ENCODE measurements at regions not wholly inside any gene's neighbourhood (a gene's known extent, or its start where the extent isn't known, plus 50 kb on each side); places are given as distances from the start of the nearest gene placed in this dataset.

DNA sequence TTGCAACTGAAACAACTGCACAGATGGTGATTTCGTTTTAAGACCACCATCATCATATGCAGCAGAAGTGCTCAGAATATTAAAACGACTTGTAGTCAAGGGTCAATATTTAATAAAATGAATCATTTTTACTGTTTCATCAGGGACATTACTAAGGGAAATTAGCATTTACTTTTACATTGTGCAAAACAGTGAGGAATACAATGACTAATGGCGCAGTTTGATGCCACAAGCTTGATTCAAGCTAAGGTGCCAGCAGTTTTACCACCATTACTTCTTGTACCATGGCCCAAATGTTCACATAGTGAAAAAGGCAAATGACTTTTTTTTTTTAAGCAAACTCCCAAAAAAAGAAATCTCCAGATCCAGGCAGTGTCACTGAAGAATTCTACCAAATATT, 277.4 kb upstream of the CHRNA7 start:
- Mint-ChIP-seq H3K9me3 (peaks cover 2% of the 10 kb centered on the region), H3K4me3 (no peak overlapping the region), H3K27me3 (ENCODE audit: low read depth) (peaks cover 14% of the 10 kb centered on the region), H3K4me1 (no peaks in the 10 kb centered on the region), H3K36me3 (ENCODE audit: low read depth) (no peaks in the 10 kb centered on the region), H3K27ac (ENCODE audit: unreplicated experiment) (no peak overlapping the region)
- TF ChIP-seq, protein P1, sequence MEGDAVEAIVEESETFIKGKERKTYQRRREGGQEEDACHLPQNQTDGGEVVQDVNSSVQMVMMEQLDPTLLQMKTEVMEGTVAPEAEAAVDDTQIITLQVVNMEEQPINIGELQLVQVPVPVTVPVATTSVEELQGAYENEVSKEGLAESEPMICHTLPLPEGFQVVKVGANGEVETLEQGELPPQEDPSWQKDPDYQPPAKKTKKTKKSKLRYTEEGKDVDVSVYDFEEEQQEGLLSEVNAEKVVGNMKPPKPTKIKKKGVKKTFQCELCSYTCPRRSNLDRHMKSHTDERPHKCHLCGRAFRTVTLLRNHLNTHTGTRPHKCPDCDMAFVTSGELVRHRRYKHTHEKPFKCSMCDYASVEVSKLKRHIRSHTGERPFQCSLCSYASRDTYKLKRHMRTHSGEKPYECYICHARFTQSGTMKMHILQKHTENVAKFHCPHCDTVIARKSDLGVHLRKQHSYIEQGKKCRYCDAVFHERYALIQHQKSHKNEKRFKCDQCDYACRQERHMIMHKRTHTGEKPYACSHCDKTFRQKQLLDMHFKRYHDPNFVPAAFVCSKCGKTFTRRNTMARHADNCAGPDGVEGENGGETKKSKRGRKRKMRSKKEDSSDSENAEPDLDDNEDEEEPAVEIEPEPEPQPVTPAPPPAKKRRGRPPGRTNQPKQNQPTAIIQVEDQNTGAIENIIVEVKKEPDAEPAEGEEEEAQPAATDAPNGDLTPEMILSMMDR (conservative IDR thresholded peaks at IDR 0.05) = no peak
- DNase-seq (ENCODE audit: low read depth, low spot score) = no peak

DNA sequence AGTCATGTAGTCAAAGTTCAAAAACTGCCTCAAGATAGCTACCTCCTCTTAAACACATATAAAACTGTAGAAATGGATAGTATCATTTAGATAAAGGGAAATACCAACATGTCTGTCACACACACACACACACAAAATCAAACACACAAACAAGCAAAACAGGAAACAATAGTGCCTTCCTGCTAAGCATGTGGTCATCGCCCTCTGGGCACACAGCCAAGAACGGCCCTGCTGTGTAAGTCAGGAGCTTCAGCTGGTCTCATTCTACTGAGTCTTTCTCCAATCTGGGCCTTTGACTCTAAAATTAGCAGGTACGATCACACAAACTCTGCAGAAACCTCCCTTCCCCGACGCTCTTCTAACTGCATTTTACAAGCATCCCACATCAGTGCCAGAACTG, 272.2 kb upstream of the CHRNA7 start:
- H3K4me1 Mint-ChIP-seq = peaks cover 5% of the 10 kb centered on the region
- peaks cover 5% of the 10 kb centered on the region for H3K27me3 Mint-ChIP-seq (ENCODE audit: low read depth)
- H3K36me3 Mint-ChIP-seq (ENCODE audit: low read depth) = no peaks in the 10 kb centered on the region
- no peak overlapping the region for H3K27ac Mint-ChIP-seq (ENCODE audit: unreplicated experiment)
- no peak overlapping the region for H3K4me3 Mint-ChIP-seq
- TF ChIP-seq, protein P1 (conservative IDR thresholded peaks at IDR 0.05) = no peak
- no peak for DNase-seq (ENCODE audit: low read depth, low spot score)
- peaks cover 2% of the 10 kb centered on the region for H3K9me3 Mint-ChIP-seq

DNA sequence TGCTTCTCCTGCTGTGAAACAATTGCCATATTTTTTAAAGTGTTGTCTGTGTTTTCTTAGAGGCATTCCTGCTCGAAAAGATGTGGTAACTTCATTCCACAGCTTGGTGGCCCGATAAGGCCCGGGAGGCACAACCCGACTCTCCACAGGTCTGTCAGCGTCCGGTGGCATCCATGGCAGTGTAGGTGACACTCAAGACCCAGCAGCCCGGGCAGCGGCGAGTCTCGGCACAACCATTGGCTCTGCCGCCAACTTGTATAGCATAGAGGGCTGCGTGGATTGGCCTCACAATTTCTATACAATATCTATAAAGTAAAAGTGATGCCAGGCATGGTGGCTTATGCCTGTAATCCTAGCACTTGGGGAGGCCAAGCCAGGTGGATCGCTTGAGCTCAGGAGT, 262.3 kb upstream of the CHRNA7 start:
- H3K27me3 Mint-ChIP-seq (ENCODE audit: low read depth) = peaks cover 7% of the 10 kb centered on the region
- no peak overlapping the region for H3K4me3 Mint-ChIP-seq
- peaks cover 8% of the 10 kb centered on the region for H3K4me1 Mint-ChIP-seq
- H3K36me3 Mint-ChIP-seq (ENCODE audit: low read depth) = no peaks in the 10 kb centered on the region
- DNase-seq (ENCODE audit: low read depth, low spot score) = no peak
- TF ChIP-seq, protein P1 (conservative IDR thresholded peaks at IDR 0.05) = no peak
- H3K27ac Mint-ChIP-seq (ENCODE audit: unreplicated experiment) = no peak overlapping the region
- H3K9me3 Mint-ChIP-seq = no peaks in the 10 kb centered on the region

DNA sequence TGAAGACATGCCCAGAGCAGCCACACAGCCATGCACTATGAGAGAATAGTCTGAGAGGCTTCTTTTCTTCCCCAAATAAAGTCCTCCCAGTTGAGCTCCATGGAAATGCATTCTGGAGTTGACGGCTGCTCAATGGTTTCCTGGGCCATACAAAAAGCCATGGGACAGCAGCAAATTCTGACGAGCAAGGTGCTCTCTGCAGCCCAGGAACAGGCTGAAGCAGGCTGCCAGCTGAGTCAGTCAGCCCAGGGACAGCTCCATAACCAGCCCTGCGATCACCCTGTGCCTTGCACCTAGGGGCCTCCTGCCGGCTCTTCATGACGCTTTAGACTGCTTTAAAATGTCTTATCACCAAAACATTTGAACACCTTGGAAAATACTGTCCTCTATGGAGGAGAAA, 256.3 kb upstream of the CHRNA7 start:
- Mint-ChIP-seq H3K36me3 (ENCODE audit: low read depth) (no peaks in the 10 kb centered on the region), H3K27me3 (ENCODE audit: low read depth) (no peaks in the 10 kb centered on the region), H3K9me3 (no peaks in the 10 kb centered on the region), H3K4me3 (no peak overlapping the region), H3K27ac (ENCODE audit: unreplicated experiment) (no peak overlapping the region), H3K4me1 (no peaks in the 10 kb centered on the region)
- DNase-seq (ENCODE audit: low read depth, low spot score) = no peak
- TF ChIP-seq, protein P1 (conservative IDR thresholded peaks at IDR 0.05) = no peak

DNA sequence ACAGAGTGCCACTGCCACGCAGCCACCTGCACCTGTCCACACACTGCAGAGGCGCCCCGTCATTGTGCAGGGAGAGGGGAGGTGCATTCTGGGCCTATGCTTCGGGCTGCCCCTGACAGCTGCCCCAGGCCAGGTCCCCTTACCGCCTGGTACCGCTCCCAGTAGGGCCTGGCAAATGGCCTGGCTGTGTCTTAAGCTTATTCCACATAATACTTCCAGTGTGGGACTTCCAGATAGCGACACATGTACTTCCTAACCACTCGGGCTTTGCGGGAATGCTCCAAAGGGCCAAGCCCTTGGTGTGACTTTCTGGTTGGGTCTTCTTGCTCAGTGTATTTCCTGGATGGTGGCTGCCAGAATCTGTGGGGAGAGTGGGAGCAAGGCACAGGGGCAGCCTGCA, 254.3 kb upstream of the CHRNA7 start:
- H3K4me3 Mint-ChIP-seq = no peak overlapping the region
- TF ChIP-seq, protein P1 (conservative IDR thresholded peaks at IDR 0.05) = no peak
- no peak for DNase-seq (ENCODE audit: low read depth, low spot score)
- no peaks in the 10 kb centered on the region for H3K9me3 Mint-ChIP-seq
- no peaks in the 10 kb centered on the region for H3K36me3 Mint-ChIP-seq (ENCODE audit: low read depth)
- no peak overlapping the region for H3K27ac Mint-ChIP-seq (ENCODE audit: unreplicated experiment)
- H3K4me1 Mint-ChIP-seq = no peaks in the 10 kb centered on the region
- no peaks in the 10 kb centered on the region for H3K27me3 Mint-ChIP-seq (ENCODE audit: low read depth)

DNA sequence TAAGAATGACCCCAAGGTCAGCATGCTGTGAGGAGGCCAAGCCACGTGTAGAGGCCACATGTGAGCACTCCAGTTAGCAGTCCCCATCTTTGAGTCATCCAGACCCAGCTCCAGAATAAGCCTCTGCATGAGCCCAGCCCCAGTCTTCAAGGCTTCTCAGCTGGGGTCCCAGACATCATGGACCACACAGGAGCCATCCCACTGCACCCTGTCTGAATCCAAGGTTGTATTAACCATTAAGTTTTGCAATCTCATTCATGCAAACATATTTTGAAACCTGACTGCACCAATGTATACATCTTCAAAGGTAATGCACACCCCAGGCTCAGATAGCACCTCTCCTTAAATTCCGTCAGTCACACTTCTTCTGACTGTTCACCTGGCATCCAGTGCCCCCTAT, 249.1 kb upstream of the CHRNA7 start:
- Mint-ChIP-seq H3K4me3 (no peak overlapping the region), H3K9me3 (no peaks in the 10 kb centered on the region), H3K4me1 (peaks cover 5% of the 10 kb centered on the region), H3K27me3 (ENCODE audit: low read depth) (no peaks in the 10 kb centered on the region), H3K27ac (ENCODE audit: unreplicated experiment) (no peak overlapping the region), H3K36me3 (ENCODE audit: low read depth) (no peaks in the 10 kb centered on the region)
- TF ChIP-seq, protein P1 (conservative IDR thresholded peaks at IDR 0.05) = no peak
- DNase-seq (ENCODE audit: low read depth, low spot score) = no peak

All from neural crest cell (in vitro differentiated cells).